ENCODE measurements at regions not wholly inside any gene's neighbourhood (a gene's known extent, or its start where the extent isn't known, plus 50 kb on each side); places are given as distances from the start of the nearest gene placed in this dataset.

- H3K9ac ChIP-seq (ENCODE audit: insufficient read depth in 1 of 2, low read depth in 2 of 2, low read length in 2 of 2), result no peak overlapping the region
- no peaks in the 10 kb centered on the region for H3K9me1 ChIP-seq (ENCODE audit: control insufficient read depth, insufficient read depth, low read length)
- no peak for DNase-seq (ENCODE audit: extremely low read depth in 1 of 4, low spot score in 3 of 4)
- H3K27ac ChIP-seq (ENCODE audit: extremely low read depth, low read depth, low read length), result no peak overlapping the region
- ChIA-PET CTCF (ENCODE audit: low intra/inter-chr PET ratio) (no interaction called here), POLR2A (no interaction called here)
- H3K27me3 ChIP-seq (ENCODE audit: control insufficient read depth in 2 of 2, insufficient read depth in 2 of 2, low read length in 2 of 2), result peaks cover 0 to 24% of the 10 kb centered on the region in 2 experiments; a peak in 3 of 5 replicates
- H3K4me3 ChIP-seq, result no peak overlapping the region
- H3K4me1 ChIP-seq (replicated peaks in 1 of 2; ENCODE audit: control insufficient read depth in 2 of 2, insufficient read depth in 2 of 2, low read length in 2 of 2), result no peaks in the 10 kb centered on the region
- no peaks in the 10 kb centered on the region for H3K36me3 ChIP-seq (ENCODE audit: control insufficient read depth, insufficient read depth, low read length)
- in situ Hi-C loops (cut with MboI) (no loop called here), intact Hi-C loops (cut with micrococcal nuclease) (no loop called here)
- no peak for FAIRE-seq
- no peak overlapping the region for H2AFZ ChIP-seq (ENCODE audit: low read depth, low read length)
- TF ChIP-seq ETV1 (tag; conservative IDR thresholded peaks at IDR 0.05; ENCODE audit: low read depth) (no peak), DNMT1 (IDR thresholded peaks at IDR 0.05) (no peak)
- TF ChIP-seq, protein P1, sequence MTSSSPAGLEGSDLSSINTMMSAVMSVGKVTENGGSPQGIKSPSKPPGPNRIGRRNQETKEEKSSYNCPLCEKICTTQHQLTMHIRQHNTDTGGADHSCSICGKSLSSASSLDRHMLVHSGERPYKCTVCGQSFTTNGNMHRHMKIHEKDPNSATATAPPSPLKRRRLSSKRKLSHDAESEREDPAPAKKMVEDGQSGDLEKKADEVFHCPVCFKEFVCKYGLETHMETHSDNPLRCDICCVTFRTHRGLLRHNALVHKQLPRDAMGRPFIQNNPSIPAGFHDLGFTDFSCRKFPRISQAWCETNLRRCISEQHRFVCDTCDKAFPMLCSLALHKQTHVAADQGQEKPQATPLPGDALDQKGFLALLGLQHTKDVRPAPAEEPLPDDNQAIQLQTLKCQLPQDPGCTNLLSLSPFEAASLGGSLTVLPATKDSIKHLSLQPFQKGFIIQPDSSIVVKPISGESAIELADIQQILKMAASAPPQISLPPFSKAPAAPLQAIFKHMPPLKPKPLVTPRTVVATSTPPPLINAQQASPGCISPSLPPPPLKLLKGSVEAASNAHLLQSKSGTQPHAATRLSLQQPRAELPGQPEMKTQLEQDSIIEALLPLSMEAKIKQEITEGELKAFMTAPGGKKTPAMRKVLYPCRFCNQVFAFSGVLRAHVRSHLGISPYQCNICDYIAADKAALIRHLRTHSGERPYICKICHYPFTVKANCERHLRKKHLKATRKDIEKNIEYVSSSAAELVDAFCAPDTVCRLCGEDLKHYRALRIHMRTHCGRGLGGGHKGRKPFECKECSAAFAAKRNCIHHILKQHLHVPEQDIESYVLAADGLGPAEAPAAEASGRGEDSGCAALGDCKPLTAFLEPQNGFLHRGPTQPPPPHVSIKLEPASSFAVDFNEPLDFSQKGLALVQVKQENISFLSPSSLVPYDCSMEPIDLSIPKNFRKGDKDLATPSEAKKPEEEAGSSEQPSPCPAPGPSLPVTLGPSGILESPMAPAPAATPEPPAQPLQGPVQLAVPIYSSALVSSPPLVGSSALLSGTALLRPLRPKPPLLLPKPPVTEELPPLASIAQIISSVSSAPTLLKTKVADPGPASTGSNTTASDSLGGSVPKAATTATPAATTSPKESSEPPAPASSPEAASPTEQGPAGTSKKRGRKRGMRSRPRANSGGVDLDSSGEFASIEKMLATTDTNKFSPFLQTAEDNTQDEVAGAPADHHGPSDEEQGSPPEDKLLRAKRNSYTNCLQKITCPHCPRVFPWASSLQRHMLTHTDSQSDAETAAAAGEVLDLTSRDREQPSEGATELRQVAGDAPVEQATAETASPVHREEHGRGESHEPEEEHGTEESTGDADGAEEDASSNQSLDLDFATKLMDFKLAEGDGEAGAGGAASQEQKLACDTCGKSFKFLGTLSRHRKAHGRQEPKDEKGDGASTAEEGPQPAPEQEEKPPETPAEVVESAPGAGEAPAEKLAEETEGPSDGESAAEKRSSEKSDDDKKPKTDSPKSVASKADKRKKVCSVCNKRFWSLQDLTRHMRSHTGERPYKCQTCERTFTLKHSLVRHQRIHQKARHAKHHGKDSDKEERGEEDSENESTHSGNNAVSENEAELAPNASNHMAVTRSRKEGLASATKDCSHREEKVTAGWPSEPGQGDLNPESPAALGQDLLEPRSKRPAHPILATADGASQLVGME (CRISPR knock-in tag; IDR thresholded peaks at IDR 0.05), result no peak
- no peak overlapping the region for H3K4me2 ChIP-seq (ENCODE audit: insufficient read depth, low read length)
- no peaks in the 10 kb centered on the region for H3K79me2 ChIP-seq (ENCODE audit: control insufficient read depth, insufficient read depth, low read length)
- no peaks in the 10 kb centered on the region; the same call in none of the 2 replicates for H4K20me1 ChIP-seq (replicated peaks; ENCODE audit: control insufficient read depth, insufficient read depth, low read length)
- ATAC-seq, result no peak
- no TSS peak for BruUV-seq (replicated peaks)
- 0% methylated on average over 3 of the region's 3 CpGs for WGBS (ENCODE audit: insufficient coverage, low coverage, missing lambda C conversion rate)
- no peaks in the 10 kb centered on the region for H3K9me3 ChIP-seq (replicated peaks; ENCODE audit: control insufficient read depth, insufficient read depth, low read depth, low read length)
These were observed 205.7 kb downstream of the UACA start for GRCh38 chr15:70557521-70558258.
